Activated gamma-delta T cell treated with anti-CD3 and anti-CD28 coated beads, Interleukin-2, amount 50 U/mL, for 16 hours (primary cell): ENCODE measurements at regions not wholly inside any gene's neighbourhood (a gene's known extent, or its start where the extent isn't known, plus 50 kb on each side); places are given as distances from the start of the nearest gene placed in this dataset.
"Not testable (repeated sequence)": the region's sequence is repeated elsewhere in the genome, so short reads cannot be mapped to it uniquely, and the experiment has no call there.

Experiments
- DNase-seq: peaks from one replicate; pipeline ENCODE4 v3.0.0-alpha.2; 2020; ENCODE audit warnings: low read depth

DNA sequence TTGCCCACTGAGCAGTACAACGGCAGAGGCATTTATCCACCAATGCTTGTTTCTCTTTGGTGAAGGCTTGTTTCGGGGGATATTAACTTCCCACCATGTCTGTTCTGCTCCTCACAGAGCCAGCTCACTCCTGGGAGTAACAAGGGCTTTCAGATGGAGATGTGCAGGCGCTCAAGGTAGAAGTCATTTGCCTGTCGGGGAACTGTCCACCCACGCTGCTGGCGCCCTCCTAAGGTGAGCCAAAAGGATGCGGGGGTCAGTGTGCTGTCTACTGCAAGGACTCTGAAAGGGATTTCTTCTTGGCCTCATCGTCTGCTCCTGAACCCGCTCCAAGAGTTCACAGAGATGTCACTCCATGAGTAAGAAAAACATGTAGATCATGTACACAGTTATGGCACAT, 57.0 kb upstream of the CYRIA start:
- no peak for DNase-seq

DNA sequence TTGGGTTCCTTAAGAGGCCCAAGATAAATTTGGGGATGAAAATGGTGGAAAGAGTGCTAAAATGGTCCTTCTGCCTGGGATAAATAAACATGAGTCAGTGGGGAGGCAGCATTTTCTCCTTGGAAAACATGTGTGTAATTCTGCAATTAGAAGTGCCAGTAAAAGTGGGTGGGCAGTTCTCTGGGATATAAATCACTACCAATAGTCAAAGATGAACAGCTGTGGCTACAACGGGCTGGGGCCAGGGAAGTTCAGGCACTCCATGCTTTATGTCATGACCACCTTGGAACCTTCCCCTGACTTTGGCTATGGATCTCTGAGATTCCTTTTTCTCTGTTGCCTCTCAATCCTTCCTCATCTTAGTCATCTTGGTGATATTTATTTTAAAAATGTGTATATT, 56.5 kb upstream of the CYRIA start:
- no peak for DNase-seq

GRCh38 chr2:16721529-16721928, 55.9 kb upstream of the CYRIA start:
- not testable (repeated sequence) for DNase-seq

- DNase-seq: not testable (repeated sequence)
Measured at GRCh38 chr2:16720737-16721136, 55.1 kb upstream of the CYRIA start.

GRCh38 chr2:16719485-16719808, 53.8 kb upstream of the CYRIA start:
- no peak for DNase-seq

GRCh38 chr2:16718576-16719484, 53.2 kb upstream of the CYRIA start:
- DNase-seq: no peak

DNA sequence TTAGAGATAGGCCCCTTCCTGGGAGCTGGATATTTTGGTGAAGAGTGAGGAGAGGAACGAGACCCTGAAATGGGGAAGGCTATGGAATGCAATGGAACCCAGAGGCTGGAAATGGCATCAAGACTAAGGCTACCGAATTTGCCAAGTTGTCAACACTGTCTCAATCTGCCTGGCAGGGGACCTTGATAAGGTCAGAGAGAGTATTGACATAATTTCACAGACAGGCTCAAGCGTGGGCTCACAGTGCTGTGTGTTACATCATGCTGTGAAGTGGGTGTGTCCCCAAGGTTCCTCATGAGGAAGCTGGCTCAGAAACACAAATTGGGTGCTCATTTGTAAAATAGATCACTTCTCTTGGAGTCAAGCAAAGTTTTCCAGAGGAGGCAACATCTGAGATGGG, 51.8 kb upstream of the CYRIA start:
- DNase-seq: no peak

- no peak for DNase-seq
Measured at GRCh38 chr2:16716944-16717343, 51.3 kb upstream of the CYRIA start.

DNA sequence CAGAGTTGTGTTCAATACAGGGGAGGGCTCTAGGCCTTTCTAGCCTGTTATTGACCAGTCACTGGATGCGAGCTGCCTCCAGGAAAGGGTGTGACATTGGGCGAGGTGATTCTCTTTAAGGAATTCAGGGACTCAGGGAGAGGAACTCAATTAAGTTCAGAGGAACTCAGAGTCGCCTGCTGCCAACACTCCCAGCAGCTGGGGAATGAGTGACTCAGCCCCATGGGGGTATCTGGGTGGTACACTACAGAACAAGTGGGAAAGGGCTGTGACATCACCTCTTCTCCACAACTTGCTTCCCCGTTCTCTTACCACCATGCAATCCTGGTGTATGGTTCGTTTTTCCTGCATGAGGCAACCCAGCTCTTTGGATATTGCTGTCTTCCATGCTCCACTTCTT, 50.4 kb upstream of the CYRIA start:
- DNase-seq: no peak
